ENCODE measurements at regions not wholly inside any gene's neighbourhood (a gene's known extent, or its start where the extent isn't known, plus 50 kb on each side); places are given as distances from the start of the nearest gene placed in this dataset.

- TF ChIP-seq ZNF274 (IDR thresholded peaks at IDR 0.05; ENCODE audit: low read depth, low read length), result no peak
- TF ChIP-seq SUZ12 (IDR thresholded peaks at IDR 0.05; ENCODE audit: extremely low read depth, insufficient read depth, insufficient read length), result no peak
- no peak for TF ChIP-seq YY1 (IDR thresholded peaks at IDR 0.05; ENCODE audit: insufficient read depth, insufficient read length)
Measured at GRCh38 chr13:73602295-73602694, 531.9 kb downstream of the KLF12 start.
